ENCODE measurements at regions not wholly inside any gene's neighbourhood (a gene's known extent, or its start where the extent isn't known, plus 50 kb on each side); places are given as distances from the start of the nearest gene placed in this dataset.

DNA sequence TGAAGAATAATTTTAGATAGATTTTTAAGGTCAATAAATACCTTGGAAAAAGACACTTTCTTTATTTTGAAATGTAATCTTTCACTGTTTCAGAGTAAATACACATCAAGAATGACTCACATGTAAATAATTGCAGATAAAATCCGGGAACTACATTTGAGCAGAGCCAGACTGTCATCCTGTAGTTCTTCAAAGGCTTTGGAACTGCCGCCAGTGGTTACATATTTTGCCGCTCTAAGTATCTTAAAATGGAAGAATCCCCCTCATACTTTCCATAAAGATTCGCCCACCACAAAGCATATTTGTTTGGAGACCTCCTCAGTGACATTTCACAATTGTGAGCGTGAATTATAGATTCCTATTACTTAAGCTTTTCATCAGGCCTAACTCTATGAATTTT, 607.8 kb upstream of the ZFP42 start:
- no peak for DNase-seq
- WGBS, 4 donors, result 63 to 80% (median 72%) methylated on average over 5 of the region's 5 CpGs
- Histone ChIP-seq H3K27me3 (no peaks in the 10 kb centered on the region), H3K4me1 (replicated peaks in 1 of 2) (no peaks in the 10 kb centered on the region), H3K4me3 (no peak overlapping the region), H3K9me3 (replicated peaks in 1 of 3) (no peaks in the 10 kb centered on the region), H3K27ac (no peak overlapping the region), H3K36me3 (replicated peaks in 1 of 2) (no peaks in the 10 kb centered on the region)
- TF ChIP-seq POLR2A (IDR thresholded peaks at IDR 0.05), result no peak
- TF ChIP-seq, protein P1, sequence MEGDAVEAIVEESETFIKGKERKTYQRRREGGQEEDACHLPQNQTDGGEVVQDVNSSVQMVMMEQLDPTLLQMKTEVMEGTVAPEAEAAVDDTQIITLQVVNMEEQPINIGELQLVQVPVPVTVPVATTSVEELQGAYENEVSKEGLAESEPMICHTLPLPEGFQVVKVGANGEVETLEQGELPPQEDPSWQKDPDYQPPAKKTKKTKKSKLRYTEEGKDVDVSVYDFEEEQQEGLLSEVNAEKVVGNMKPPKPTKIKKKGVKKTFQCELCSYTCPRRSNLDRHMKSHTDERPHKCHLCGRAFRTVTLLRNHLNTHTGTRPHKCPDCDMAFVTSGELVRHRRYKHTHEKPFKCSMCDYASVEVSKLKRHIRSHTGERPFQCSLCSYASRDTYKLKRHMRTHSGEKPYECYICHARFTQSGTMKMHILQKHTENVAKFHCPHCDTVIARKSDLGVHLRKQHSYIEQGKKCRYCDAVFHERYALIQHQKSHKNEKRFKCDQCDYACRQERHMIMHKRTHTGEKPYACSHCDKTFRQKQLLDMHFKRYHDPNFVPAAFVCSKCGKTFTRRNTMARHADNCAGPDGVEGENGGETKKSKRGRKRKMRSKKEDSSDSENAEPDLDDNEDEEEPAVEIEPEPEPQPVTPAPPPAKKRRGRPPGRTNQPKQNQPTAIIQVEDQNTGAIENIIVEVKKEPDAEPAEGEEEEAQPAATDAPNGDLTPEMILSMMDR (IDR thresholded peaks at IDR 0.05), result no peak
- intact Hi-C loops (cut with DNase I), result no loop called here

DNA sequence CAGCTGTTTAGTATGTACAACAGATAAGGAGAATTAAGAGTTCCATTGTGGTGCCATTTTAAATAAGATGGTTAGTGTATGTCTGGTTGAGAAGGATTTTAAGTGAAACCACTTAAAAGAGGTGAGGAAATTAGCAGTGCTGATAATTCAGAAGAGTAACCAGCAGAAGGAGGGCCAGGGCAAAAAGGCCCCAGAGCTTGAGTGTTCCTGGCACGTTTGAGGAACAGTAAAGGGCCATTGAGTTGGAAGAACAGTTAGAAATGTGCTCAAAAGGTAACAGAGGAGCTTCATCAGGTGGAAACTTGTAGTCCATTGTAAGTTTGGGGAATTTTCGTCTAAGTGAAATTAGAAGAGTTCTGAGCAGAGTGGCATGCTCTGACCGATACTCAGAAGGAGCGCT, 606.2 kb upstream of the ZFP42 start:
- Histone ChIP-seq H3K27me3 (no peaks in the 10 kb centered on the region), H3K36me3 (replicated peaks in 1 of 2) (no peaks in the 10 kb centered on the region), H3K4me3 (no peak overlapping the region), H3K9me3 (replicated peaks in 1 of 3) (no peaks in the 10 kb centered on the region), H3K4me1 (replicated peaks in 1 of 2) (no peaks in the 10 kb centered on the region), H3K27ac (no peak overlapping the region)
- no peak for DNase-seq
- TF ChIP-seq, protein P1 (IDR thresholded peaks at IDR 0.05), result no peak
- TF ChIP-seq POLR2A (IDR thresholded peaks at IDR 0.05), result no peak
- intact Hi-C loops (cut with DNase I), result no loop called here
- 69 to 74% (median 71%) methylated on average over 4 of the region's 4 CpGs for WGBS, 4 donors

DNA sequence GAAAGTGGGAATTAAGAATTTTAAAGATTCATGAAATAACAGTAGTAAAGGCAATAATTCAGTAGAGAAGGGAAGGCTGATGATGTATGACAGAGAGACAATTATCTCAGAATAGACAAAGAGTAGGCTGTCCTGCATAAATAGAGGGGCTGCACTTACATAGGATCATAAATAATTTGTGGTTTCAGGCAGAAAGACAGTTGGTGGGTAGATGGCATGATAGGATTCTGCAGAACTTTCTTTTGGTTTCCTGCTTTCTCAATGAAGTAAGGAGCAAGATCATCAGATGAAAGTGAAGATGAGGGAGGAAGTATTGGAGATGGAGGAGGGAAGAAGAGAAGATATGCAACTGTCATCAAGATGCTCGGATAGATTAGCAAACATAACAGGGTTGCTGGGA, 604.9 kb upstream of the ZFP42 start:
- Histone ChIP-seq H3K4me1 (replicated peaks in 1 of 2) (no peaks in the 10 kb centered on the region), H3K27ac (no peak overlapping the region), H3K4me3 (no peak overlapping the region), H3K27me3 (no peaks in the 10 kb centered on the region), H3K36me3 (replicated peaks in 1 of 2) (no peaks in the 10 kb centered on the region), H3K9me3 (replicated peaks in 1 of 3) (no peaks in the 10 kb centered on the region)
- intact Hi-C loops (cut with DNase I), result no loop called here
- no peak for DNase-seq
- TF ChIP-seq, protein P1 (IDR thresholded peaks at IDR 0.05), result no peak
- no peak for TF ChIP-seq POLR2A (IDR thresholded peaks at IDR 0.05)
- 75 to 86% (median 81%) methylated on average over 1 of the region's 1 CpG for WGBS, 4 donors

DNA sequence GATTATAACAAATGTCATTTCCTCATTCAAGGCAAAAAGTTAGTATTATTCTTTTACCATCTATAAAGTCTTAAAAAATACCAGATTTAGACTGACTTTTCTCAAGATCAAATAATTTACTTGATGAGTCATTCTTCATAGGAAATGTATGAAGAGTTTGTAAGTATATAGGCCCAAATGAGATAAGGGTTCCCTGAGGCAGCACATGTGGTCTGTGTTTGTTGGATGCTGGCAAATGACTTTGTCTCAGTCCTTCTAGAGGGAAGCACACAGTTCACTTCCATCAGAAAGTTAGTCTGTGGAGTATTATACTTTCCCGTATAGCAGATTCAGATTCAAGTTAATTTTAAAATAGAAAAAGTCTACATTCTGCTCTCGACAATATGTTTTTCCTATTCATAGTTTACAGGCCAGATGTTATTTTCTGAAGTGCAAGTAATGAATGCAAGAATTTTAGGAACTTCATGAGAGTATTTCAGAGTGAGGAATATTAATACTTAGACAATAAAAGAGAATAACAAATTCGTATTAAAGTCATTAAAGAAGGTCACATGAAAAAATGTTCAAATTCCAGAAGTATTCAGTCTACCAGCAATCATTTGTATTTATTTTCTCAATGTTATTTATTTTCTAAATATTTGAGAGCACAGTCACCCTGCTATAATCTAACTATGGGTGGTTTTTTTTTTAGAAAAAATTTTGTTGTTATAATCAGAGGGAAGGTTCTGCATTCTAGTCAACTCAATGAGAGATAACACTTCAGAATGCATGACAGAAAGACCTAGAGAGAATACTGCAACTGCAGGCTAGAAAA, 601.8 kb upstream of the ZFP42 start:
- Histone ChIP-seq H3K4me3 (no peak overlapping the region), H3K36me3 (replicated peaks in 1 of 2) (no peaks in the 10 kb centered on the region), H3K9me3 (replicated peaks in 1 of 3) (no peaks in the 10 kb centered on the region), H3K27ac (no peak overlapping the region), H3K27me3 (no peaks in the 10 kb centered on the region), H3K4me1 (replicated peaks in 1 of 2) (no peaks in the 10 kb centered on the region)
- 68 to 83% (median 70%) methylated on average over 3 of the region's 3 CpGs for WGBS, 4 donors
- no peak for DNase-seq
- intact Hi-C loops (cut with DNase I), result no loop called here
- TF ChIP-seq, protein P1 (IDR thresholded peaks at IDR 0.05), result no peak
- no peak for TF ChIP-seq POLR2A (IDR thresholded peaks at IDR 0.05)
